ENCODE measurements at regions not wholly inside any gene's neighbourhood (a gene's known extent, or its start where the extent isn't known, plus 50 kb on each side); places are given as distances from the start of the nearest gene placed in this dataset.
A peak's percentile ranks its signal among the peaks of the same experiment; 100 is the strongest.
"Not testable (repeated sequence)": the region's sequence is repeated elsewhere in the genome, so short reads cannot be mapped to it uniquely, and the experiment has no call there.

GRCh38 chr13:50158385-50159165 lies 143.3 kb downstream of the KCNRG start:
- no peak for DNase-seq

DNA sequence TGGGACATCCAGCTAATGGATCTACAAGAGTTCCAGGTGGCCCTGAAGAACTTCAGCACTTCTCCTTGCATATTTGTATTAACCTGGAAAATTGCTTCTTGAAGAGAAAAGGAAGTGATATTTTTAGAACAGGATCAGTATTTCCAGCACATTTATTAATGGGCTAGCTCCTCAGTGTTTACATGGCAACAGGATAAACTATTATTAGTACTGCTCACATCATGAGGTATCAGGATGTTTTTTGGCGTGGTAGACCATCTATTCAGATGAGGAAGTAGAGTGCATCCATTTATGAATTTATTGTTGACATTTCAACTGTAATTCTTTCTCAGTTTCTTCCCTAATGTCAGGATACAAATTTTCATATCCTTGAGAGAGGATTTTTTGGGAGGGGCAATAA lies 144.4 kb downstream of the KCNRG start:
- no peak for DNase-seq

- no peak for DNase-seq
These were observed 145.8 kb downstream of the KCNRG start for GRCh38 chr13:50161052-50161451.

GRCh38 chr13:50162001-50162400 lies 146.8 kb downstream of the KCNRG start:
- DNase-seq: no peak

- DNase-seq: no peak
These were observed 147.3 kb downstream of the KCNRG start for GRCh38 chr13:50162567-50162966.

DNA sequence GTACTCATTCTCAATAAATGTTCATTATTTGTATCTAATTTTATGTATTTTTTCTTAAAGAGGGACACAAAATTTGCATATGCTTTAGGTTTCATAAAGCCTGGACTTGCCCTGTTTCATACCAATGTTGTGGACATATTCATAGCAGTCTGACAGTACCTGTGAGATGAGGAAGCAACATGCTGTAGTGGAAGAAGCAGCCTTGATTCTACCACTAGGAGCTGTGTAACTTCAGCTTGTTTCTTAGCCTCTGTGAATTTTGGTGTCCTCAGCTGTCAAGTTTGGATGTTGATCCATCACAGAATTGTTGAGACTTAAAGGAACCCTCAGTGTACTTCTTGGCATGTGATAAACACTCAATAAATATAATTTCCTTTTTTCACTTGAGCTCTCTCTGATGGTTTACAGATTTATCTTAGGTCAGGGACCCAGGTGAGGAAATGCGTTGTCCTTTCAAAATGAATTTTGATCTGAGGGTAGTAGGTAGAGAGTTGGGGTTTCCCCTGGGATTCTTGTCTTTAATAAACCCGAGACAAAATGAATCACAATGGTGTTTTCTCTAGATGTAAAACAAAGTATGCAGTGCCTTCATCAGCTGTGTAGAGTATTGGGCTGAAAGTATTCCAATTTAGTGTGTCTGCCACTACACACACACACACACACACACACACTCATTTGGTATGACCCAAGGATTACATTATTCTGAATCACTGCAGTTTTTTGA lies 152.1 kb downstream of the KCNRG start:
- DNase-seq: no peak

DNA sequence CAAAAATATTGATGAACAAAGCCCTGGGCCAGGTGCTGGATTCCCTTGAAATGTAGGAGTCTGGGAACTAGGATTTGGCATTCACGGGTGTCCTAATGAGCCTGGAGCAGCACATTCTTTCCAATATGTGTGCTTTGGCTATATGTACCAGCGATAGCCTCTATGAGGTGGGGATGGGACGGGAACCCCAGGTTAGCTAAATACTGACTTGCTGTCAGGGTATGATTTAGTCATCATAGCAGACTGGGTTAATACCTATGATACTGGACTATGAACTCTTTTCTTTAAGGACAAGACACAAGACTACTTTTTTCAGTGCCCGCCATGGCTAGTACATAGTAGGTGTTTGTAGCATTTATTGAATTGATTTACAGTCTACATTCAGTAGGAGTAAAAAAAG lies 152.7 kb downstream of the KCNRG start:
- no peak for DNase-seq

DNA sequence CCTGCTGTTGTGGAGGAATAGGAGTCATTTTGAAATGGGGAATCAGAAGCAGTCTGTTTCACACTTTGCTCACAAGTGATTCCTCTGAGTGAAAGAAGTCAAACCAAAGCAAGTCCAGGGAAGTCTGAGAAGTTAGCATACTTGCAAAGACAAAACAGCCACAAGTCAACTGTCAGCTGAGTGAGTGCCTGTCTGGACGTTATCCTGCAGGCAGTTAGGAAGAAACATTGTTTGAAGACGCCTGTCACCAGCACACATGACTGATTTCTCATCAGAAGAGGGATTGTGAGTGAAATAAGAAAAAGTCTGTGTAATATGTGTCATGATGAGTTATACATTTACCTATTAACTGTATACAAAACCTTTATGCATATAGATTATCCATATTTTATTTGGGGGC lies 153.5 kb downstream of the KCNRG start:
- no peak for DNase-seq

DNA sequence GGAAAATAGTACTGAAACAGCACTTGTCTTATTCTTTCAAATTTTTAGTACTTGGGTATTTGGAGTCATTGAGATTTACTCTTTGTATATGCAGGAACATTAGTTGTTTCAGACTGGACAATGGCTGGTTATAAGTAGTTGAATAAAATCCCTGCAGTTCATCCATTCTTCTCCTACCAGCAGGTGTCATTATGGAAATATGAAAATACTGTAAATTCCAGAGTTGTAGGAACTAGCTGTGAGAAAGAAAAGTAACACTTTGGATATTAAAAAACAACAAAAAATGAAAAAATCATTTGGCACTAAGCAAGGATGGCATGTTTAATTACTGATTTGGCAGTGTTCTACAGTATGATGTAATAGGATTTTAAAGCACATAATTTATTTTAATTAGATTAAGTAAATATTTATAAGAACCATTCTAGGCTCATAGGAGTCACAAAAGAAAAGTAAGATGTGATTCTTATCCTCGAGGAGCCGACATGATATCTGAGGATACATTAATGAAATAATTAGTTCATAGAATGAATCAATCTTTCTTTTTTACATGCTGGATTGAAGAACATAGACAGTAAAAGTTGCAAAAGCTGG lies 155.3 kb downstream of the KCNRG start:
- DNase-seq: peak in 1 of 2 experiments; percentile 15

- DNase-seq: no peak
These were observed 156.5 kb downstream of the KCNRG start for GRCh38 chr13:50171590-50172282.

DNA sequence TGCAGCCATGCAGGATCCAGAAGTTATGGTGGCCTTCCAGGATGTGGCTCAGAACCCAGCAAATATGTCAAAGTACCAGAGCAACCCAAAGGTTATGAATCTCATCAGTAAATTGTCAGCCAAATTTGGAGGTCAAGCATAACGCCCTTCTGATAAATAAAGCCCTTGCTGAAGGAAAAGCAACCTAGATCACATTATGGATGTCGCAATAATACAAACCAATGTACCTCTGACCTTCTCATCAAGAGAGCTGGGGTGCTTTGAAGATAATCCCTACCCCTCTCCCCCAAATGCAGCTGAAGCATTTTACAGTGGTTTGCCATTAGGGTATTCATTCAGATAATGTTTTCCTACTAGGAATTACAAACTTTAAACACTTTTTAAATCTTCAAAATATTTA lies 157.8 kb downstream of the KCNRG start:
- DNase-seq: not testable (repeated sequence)

DNA sequence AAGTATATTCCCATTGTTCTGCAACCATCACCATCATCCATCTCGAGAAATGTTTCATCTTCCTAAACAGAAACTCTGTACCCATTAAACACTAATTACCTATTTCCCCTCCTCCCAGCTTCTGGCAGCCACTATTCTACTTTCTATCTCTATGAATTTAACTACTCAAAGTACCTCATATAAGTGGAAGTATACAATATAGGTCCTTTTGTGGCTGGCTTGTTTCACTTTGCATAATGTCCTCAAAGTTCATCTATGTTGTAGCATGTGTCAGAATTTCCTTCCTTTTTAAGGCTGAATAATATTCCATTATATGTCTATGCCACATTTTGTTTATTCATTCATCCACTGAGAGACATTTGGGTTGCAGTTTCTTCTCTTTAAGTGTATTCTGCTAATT lies 159.4 kb downstream of the KCNRG start:
- DNase-seq: no peak

GRCh38 chr13:50179977-50180376 lies 164.7 kb downstream of the KCNRG start:
- DNase-seq: no peak

DNA sequence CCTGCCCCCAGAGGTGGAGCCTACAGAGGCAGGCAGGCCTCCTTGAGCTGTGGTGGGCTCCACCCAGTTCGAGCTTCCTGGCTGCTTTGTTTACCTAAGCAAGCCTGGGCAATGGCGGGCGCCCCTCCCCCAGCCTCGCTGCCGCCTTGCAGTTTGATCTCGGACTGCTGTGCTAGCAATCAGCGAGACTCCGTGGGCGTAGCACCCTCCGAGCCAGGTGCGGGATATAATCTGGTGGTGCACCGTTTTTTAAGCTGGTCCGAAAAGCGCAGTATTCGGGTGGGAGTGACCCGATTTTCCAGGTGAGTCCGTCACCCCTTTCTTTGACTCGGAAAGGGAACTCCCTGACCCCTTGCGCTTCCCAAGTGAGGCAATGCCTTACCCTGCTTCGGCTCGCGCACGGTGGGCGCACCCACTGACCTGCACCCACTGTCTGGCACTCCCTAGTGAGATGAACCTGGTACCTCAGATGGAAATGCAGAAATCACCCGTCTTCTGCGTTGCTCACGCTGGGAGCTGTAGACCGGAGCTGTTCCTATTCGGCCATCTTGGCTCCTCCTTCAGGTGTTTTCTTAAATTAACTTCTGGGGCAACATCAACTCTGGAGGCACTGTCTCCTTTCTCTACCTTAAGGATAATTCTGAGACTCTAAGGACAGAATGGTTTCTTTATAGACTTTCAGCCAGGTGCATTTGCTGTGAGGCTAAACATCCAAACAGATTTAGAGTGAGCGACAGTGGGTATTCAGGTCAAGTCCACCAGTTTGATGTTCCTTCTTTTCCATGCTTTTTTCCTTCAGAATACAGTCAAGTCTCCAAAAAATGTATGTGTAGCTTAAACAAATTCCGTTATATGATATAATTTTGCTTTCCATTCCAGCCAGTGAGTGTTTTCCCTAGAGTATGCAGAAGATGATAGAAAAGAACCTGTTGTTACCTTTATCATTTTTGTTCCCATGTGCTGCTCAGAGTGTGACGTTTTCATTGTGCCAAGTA lies 170.8 kb downstream of the KCNRG start:
- not testable (repeated sequence) for DNase-seq

DNA sequence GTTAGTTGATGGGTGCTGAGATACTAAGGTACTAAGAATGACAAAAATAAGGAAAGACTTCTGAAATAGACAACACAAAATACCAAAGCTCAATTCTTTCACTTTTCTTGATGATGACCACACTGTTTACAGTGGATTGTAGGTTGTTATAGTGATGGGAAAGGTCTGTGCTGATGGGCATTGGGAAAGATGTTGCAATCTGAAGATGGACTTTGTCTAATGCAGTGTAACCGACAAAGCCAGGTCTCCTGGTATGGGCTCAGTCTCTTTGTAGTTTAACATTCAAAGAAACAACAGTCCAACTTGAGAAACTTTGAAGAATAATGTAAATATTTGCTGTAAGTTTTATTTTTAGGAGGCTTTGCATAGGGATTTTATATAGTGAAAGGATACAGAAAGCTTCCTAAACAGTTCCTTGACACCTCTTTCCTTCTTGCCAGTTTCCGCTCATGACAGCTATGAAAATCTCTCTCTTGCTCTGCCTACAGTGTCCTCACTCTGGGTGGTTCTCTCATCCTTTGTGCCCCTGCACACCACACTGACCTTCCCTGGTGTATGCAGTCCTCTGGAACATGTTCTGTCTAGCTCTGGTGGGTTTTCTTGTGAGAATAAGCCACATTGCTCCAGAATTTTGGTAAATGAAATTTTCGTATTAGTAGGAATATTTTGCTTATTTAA lies 172.2 kb downstream of the KCNRG start:
- no peak for DNase-seq

- no peak for DNase-seq
These were observed 173.5 kb downstream of the KCNRG start for GRCh38 chr13:50188696-50189095.

DNA sequence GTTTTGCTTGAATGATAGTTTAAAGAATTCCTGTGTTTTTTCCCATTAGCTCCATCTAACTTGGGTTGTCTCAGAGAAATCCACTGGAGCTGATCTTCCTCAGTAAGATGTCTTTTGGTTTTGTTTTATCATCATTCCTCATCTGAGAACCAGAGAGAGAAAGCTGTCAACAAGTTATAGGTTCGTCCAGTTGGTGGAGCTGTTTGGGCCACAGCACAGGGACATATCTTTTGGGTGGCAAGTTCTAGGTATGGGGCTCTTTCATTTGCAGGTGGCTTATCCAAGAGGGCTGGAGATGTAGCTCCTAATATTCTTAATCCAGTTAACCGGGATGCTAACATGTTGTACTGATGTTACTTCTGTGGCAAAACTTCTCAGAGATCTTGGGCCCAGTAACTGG lies 174.2 kb downstream of the KCNRG start:
- DNase-seq: no peak

- no peak for DNase-seq
These were observed 175.8 kb downstream of the KCNRG start for GRCh38 chr13:50191004-50191403.

GRCh38 chr13:50192272-50192813 lies 177.1 kb downstream of the KCNRG start:
- no peak for DNase-seq

- no peak for DNase-seq
These were observed 179.8 kb downstream of the KCNRG start for GRCh38 chr13:50195045-50195444.

GRCh38 chr13:50196118-50196517 lies 180.9 kb downstream of the KCNRG start:
- DNase-seq: no peak
